K562 (cell line): ENCODE measurements at regions not wholly inside any gene's neighbourhood (a gene's known extent, or its start where the extent isn't known, plus 50 kb on each side); places are given as distances from the start of the nearest gene placed in this dataset.

Experiments used
- CHCHD3 ChIP-seq: fragments of 250-450 bp; sonication (Bioruptor Pico); IDR thresholded peaks from 2 replicates; pipeline ENCODE4 v2.1.2; 2022; ENCODE audit warnings: mild to moderate bottlenecking
- CHD2 ChIP-seq: IDR thresholded peaks from 2 replicates; pipeline ENCODE4 v1.6.1; 2011; ENCODE audit warnings: low read depth, low read length
- HCFC1 ChIP-seq: IDR thresholded peaks from 2 replicates; pipeline ENCODE4 v1.6.1; 2012; ENCODE audit warnings: low read depth, low read length, improper control_type of control experiment
- POLR2AphosphoS5 ChIP-seq: IDR thresholded peaks from 2 replicates; pipeline ENCODE4 v1.6.1; 2011; ENCODE audit warnings: mild to moderate bottlenecking, low read depth, low read length, moderate library complexity; ENCODE audit not compliant: control insufficient read depth, insufficient read depth
- TF ChIP-seq, protein P1 (sequence below), 3 experiments: IDR thresholded peaks in 2 of 3; conservative IDR thresholded peaks in 1 of 3; 2 replicates each; pipeline ENCODE4 v1.5.1; 2011 to 2012; ENCODE audit warnings: low read length in 3 of 3, mild to moderate bottlenecking in 3 of 3, control low read depth in 2 of 3, improper control_type of control experiment in 1 of 3, inconsistent platforms in 1 of 3, low read depth in 1 of 3, mixed read lengths in 1 of 3, moderate library complexity in 1 of 3; ENCODE audit not compliant: insufficient read depth in 2 of 3

DNA sequence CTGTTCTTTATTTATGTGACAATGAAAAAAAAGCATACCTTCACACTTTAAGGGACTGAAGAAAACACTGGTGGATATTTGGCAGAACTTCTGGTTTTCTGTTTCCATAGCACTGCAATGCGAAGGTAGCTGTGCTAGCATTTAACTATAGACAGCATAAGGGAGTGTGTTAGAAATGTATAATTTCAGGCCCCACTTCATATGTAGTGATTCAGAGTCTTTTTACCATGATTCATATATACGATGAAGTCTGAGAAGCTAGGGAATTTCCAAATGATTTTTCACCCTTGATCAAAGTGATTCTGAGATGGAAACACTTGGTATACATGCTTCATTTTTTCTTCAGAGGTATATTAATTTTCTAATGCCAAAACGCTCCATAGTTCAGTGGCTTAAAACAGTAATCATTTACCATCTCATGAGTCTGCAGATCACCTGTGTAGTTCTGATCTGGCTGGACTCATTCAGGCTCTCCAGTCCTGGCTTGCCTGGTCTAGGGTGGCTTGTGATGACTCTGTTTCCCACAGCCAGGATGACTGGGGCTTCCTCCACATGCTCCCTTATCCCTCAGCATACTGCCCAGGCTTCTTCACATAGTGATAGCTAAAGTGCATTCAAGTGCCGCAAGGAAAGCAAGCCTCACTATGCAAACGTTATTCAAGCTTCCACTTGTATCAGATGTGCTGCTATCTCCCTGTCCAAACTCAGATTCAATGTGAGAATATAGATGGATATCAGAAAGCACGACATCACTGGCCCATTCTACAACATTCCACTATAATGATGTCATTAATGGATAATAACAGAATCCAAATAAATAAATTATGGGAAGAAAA lies 790.1 kb downstream of the TECRL start:
- TF ChIP-seq POLR2AphosphoS5 (no peak), HCFC1 (no peak), CHCHD3 (CRISPR knock-in tag) (no peak), CHD2 (no peak)
- TF ChIP-seq, protein P1, sequence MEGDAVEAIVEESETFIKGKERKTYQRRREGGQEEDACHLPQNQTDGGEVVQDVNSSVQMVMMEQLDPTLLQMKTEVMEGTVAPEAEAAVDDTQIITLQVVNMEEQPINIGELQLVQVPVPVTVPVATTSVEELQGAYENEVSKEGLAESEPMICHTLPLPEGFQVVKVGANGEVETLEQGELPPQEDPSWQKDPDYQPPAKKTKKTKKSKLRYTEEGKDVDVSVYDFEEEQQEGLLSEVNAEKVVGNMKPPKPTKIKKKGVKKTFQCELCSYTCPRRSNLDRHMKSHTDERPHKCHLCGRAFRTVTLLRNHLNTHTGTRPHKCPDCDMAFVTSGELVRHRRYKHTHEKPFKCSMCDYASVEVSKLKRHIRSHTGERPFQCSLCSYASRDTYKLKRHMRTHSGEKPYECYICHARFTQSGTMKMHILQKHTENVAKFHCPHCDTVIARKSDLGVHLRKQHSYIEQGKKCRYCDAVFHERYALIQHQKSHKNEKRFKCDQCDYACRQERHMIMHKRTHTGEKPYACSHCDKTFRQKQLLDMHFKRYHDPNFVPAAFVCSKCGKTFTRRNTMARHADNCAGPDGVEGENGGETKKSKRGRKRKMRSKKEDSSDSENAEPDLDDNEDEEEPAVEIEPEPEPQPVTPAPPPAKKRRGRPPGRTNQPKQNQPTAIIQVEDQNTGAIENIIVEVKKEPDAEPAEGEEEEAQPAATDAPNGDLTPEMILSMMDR (IDR thresholded peaks at IDR 0.05 in 2 of 3, conservative IDR thresholded peaks at IDR 0.05 in 1 of 3; ENCODE audit: insufficient read depth in 2 of 3, low read depth in 1 of 3, low read length in 3 of 3), result no peak
